Upper lobe of right lung (tissue), 1 donor: ENCODE measurements at regions not wholly inside any gene's neighbourhood (a gene's known extent, or its start where the extent isn't known, plus 50 kb on each side); places are given as distances from the start of the nearest gene placed in this dataset.
"Not testable (repeated sequence)": the region's sequence is repeated elsewhere in the genome, so short reads cannot be mapped to it uniquely, and the experiment has no call there.

Source experiments
- ATAC-seq: fragments of 200-7000 bp; cut with Tn5 transposase; one replicate; pipeline ENCODE4 v1.9.1; 2020; ENCODE audit warnings: mild to moderate bottlenecking, moderate library complexity
- DNase-seq: peaks from one replicate; pipeline ENCODE4 v3.0.0-alpha.2; 2020
- H3K27ac ChIP-seq: fragments of 200-600 bp; one replicate; pipeline ENCODE4 v1.8.0; 2022
- H3K27me3 ChIP-seq: fragments of 200-600 bp; one replicate; pipeline ENCODE4 v1.8.0; 2022; ENCODE audit warnings: mild to moderate bottlenecking
- H3K36me3 ChIP-seq: fragments of 200-600 bp; one replicate; pipeline ENCODE4 v1.8.0; 2022
- H3K4me1 ChIP-seq: fragments of 200-600 bp; one replicate; pipeline ENCODE4 v1.8.0; 2022
- H3K4me3 ChIP-seq: fragments of 200-600 bp; one replicate; pipeline ENCODE4 v1.8.0; 2022; ENCODE audit warnings: mild to moderate bottlenecking
- H3K9me3 ChIP-seq: fragments of 200-600 bp; one replicate; pipeline ENCODE4 v1.8.0; 2022
- CTCF ChIP-seq: fragments of 200-600 bp; IDR thresholded peaks from one replicate; pipeline ENCODE4 v1.8.0; 2022; ENCODE audit warnings: antibody characterized with exemption
- intact Hi-C: fragments of 100-400 bp; cut with DNase I; formaldehyde crosslinking; loops from one replicate; pipeline ENCODE4 v1.11.0; 2022
- donor health status: DM: no; HTN: yes; CAD: no; lungs with severe emphysema.

- Histone ChIP-seq H3K4me3 (no peak overlapping the region), H3K36me3 (no peaks in the 10 kb centered on the region), H3K27ac (no peak overlapping the region), H3K27me3 (peaks cover 1% of the 10 kb centered on the region), H3K9me3 (no peaks in the 10 kb centered on the region), H3K4me1 (no peaks in the 10 kb centered on the region)
- ATAC-seq (peak; percentile 81), DNase-seq (no peak)
- intact Hi-C loops: no loop called here
- TF ChIP-seq CTCF: peak; percentile 46
Measured at GRCh38 chr2:118371515-118371914, 283.2 kb downstream of the INSIG2 start.

- H3K4me3 ChIP-seq, H3K36me3 ChIP-seq, H3K4me1 ChIP-seq, H3K9me3 ChIP-seq, intact Hi-C loops, DNase-seq, H3K27ac ChIP-seq, H3K27me3 ChIP-seq, ATAC-seq: not testable (repeated sequence)
Measured at GRCh38 chr2:118369521-118369920, 281.2 kb downstream of the INSIG2 start.

GRCh38 chr2:118363604-118364003 lies 275.3 kb downstream of the INSIG2 start:
- H3K27me3 ChIP-seq: no peaks in the 10 kb centered on the region
- H3K9me3 ChIP-seq: no peaks in the 10 kb centered on the region
- no peaks in the 10 kb centered on the region for H3K36me3 ChIP-seq
- no peak overlapping the region for H3K4me3 ChIP-seq
- TF ChIP-seq CTCF: no peak
- DNase-seq (no peak), ATAC-seq (no peak)
- no peaks in the 10 kb centered on the region for H3K4me1 ChIP-seq
- no peak overlapping the region for H3K27ac ChIP-seq
- intact Hi-C loops: no loop called here

GRCh38 chr2:118356051-118356450 lies 267.8 kb downstream of the INSIG2 start:
- no peak for TF ChIP-seq CTCF
- Histone ChIP-seq H3K27me3 (no peaks in the 10 kb centered on the region), H3K9me3 (no peaks in the 10 kb centered on the region), H3K36me3 (no peaks in the 10 kb centered on the region), H3K4me3 (no peak overlapping the region), H3K27ac (no peak overlapping the region), H3K4me1 (no peaks in the 10 kb centered on the region)
- ATAC-seq (no peak), DNase-seq (no peak)
- intact Hi-C loops: no loop called here

GRCh38 chr2:118351796-118352195 lies 263.5 kb downstream of the INSIG2 start:
- intact Hi-C loops: no loop called here
- Histone ChIP-seq H3K4me3 (no peak overlapping the region), H3K9me3 (no peaks in the 10 kb centered on the region), H3K36me3 (no peaks in the 10 kb centered on the region), H3K27ac (no peak overlapping the region), H3K4me1 (no peaks in the 10 kb centered on the region), H3K27me3 (no peaks in the 10 kb centered on the region)
- DNase-seq (no peak), ATAC-seq (no peak)
- no peak for TF ChIP-seq CTCF

- Histone ChIP-seq H3K9me3 (no peaks in the 10 kb centered on the region), H3K4me3 (no peak overlapping the region), H3K27ac (no peak overlapping the region), H3K4me1 (no peaks in the 10 kb centered on the region), H3K27me3 (no peaks in the 10 kb centered on the region), H3K36me3 (no peaks in the 10 kb centered on the region)
- intact Hi-C loops: no loop called here
- DNase-seq: no peak
- no peak for ATAC-seq
- no peak for TF ChIP-seq CTCF
Measured at GRCh38 chr2:118350621-118351020, 262.4 kb downstream of the INSIG2 start.
